ENCODE measurements at regions not wholly inside any gene's neighbourhood (a gene's known extent, or its start where the extent isn't known, plus 50 kb on each side); places are given as distances from the start of the nearest gene placed in this dataset.
A peak's percentile ranks its signal among the peaks of the same experiment; 100 is the strongest.

- TF ChIP-seq CTCF (IDR thresholded peaks at IDR 0.05) (no peak), POLR2AphosphoS5 (IDR thresholded peaks at IDR 0.05) (peak; percentile 21), POLR2A (IDR thresholded peaks at IDR 0.05) (no peak)
Observed at GRCh38 chr11:111063726-111064517, 181.6 kb upstream of the POU2AF2 start.
